ENCODE measurements at regions not wholly inside any gene's neighbourhood (a gene's known extent, or its start where the extent isn't known, plus 50 kb on each side); places are given as distances from the start of the nearest gene placed in this dataset.

DNA sequence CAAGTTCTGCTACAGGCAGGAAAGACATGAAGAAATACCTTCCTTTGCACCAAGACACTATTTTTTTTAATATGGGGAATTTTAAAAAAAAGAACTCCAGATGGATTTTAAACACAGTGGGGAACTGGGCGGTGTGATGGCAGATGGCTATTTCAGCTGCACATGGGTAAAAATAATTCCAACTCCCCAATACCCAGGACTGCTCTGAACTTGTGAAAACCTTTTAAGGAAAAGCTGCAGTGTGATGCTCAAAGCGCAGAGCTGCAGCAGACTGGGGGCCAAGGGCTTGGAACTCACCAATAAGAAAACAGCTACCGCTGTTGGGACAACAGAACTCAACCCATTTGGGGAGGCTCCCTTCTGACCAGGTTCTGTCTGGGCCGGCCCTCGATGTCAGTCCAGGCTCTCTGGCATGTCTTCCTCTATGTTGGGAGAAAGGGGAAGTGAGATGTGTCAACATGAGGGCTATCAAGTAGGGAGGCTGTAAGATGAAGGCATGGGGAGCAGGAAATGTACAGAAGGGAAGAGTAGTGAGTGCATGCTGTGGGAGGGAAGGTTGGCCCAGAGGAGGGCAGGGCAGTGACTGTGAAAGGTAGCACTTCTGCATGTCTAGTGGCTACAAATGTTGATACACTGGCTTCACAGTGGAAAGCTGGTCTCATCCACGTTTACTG is 64.0 kb upstream of the SLC14A2 start:
- Histone ChIP-seq H3K9me3 (no peaks in the 10 kb centered on the region), H3K36me3 (no peaks in the 10 kb centered on the region), H3K4me3 (replicated peaks in 1 of 3) (no peak overlapping the region), H3K4me1 (peaks cover 16 to 27% of the 10 kb centered on the region in 2 donors), H3K27me3 (no peaks in the 10 kb centered on the region), H3K27ac (no peak overlapping the region)
- TF ChIP-seq POLR2A (IDR thresholded peaks at IDR 0.05) = no peak
- TF ChIP-seq, protein P1, sequence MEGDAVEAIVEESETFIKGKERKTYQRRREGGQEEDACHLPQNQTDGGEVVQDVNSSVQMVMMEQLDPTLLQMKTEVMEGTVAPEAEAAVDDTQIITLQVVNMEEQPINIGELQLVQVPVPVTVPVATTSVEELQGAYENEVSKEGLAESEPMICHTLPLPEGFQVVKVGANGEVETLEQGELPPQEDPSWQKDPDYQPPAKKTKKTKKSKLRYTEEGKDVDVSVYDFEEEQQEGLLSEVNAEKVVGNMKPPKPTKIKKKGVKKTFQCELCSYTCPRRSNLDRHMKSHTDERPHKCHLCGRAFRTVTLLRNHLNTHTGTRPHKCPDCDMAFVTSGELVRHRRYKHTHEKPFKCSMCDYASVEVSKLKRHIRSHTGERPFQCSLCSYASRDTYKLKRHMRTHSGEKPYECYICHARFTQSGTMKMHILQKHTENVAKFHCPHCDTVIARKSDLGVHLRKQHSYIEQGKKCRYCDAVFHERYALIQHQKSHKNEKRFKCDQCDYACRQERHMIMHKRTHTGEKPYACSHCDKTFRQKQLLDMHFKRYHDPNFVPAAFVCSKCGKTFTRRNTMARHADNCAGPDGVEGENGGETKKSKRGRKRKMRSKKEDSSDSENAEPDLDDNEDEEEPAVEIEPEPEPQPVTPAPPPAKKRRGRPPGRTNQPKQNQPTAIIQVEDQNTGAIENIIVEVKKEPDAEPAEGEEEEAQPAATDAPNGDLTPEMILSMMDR (IDR thresholded peaks at IDR 0.05) = no peak
- intact Hi-C loops (cut with DNase I) = no loop called here
- no peak for DNase-seq
- WGBS, 2 donors = 77 to 78% methylated on average over 6 of the region's 6 CpGs

DNA sequence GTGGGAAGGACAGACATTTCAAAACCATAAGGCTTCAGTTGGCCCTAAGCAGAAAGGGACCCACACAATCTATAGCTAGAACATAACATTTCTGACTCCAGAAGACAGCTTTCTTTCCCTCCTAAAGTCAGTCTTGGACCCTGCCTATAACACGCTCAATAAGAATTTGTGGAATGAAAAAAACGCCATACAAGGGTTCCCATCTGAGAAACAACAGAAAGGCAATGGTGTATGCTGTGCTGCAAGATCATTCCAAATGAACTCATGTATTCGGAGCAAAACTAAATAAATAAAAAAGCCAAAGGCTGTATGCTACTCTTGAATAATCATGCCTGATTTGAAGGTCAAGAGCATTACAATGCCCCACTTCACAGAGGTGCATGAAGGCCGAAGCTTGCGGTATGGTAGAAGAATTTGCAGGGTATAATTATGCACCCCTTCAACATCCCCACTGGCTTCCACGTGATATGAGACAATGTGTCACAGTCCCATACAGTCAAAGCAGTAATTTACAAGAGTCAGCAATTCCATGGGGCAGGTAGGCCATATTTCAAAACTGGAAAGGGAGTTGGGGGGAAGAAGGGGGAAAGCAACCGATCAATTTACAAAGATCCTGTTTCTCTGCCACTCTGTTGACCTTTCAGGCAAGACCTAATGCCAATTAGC is 61.4 kb upstream of the SLC14A2 start:
- intact Hi-C loops (cut with DNase I) = no loop called here
- no peak for TF ChIP-seq POLR2A (IDR thresholded peaks at IDR 0.05)
- TF ChIP-seq, protein P1 (IDR thresholded peaks at IDR 0.05) = no peak
- peak in 1 of 2 donors; percentile 21 for DNase-seq
- Histone ChIP-seq H3K9me3 (no peaks in the 10 kb centered on the region), H3K27ac (no peak overlapping the region), H3K36me3 (no peaks in the 10 kb centered on the region), H3K4me1 (peaks cover 30 to 43% of the 10 kb centered on the region in 2 donors), H3K4me3 (replicated peaks in 1 of 3) (no peak overlapping the region), H3K27me3 (no peaks in the 10 kb centered on the region)
- 41 to 44% methylated on average over 7 of the region's 7 CpGs for WGBS, 2 donors

DNA sequence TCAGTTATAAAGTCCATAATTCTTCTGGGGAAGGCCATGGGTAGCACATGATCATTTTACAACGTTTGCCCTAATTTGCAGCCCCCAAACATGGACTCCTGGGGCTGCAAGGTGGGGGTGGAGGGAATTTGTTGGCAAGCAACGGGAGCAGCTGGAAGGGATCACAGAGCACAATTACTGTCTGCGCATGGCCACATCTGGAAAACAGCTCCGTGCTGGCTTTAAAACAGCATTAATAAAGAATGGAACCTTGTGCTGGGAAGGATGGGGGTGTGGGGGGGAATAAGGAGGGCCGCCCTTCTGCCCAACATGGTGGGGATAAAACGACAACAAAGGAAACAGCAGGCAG is 60.9 kb upstream of the SLC14A2 start:
- H3K36me3 ChIP-seq = no peaks in the 10 kb centered on the region
- H3K4me1 ChIP-seq = peaks cover 30 to 38% of the 10 kb centered on the region in 2 donors
- no peak for TF ChIP-seq POLR2A (IDR thresholded peaks at IDR 0.05)
- TF ChIP-seq, protein P1 (IDR thresholded peaks at IDR 0.05) = no peak
- intact Hi-C loops (cut with DNase I) = no loop called here
- 69 to 80% methylated on average over 6 of the region's 6 CpGs for WGBS, 2 donors
- H3K27me3 ChIP-seq = no peaks in the 10 kb centered on the region
- H3K27ac ChIP-seq = no peak overlapping the region
- H3K9me3 ChIP-seq = no peaks in the 10 kb centered on the region
- DNase-seq = no peak
- no peak overlapping the region for H3K4me3 ChIP-seq (replicated peaks in 1 of 3)

DNA sequence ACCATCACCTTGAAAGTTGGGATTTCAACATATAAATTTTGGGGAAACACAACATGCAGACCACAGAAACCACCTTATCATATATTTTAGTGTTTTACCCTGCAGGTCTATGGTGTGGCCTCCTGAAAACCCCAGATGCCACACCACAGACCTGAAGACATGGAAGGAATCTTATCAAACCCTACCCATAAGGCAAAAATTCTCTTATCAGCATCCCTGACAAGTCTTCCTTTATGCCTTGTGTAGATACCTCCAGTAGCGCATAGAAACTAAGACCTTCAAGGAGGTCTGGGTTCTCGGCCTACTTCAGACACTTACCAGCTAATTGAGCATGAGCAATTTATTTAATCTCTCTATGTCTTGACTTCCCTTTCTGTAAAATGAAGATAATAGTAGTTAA is 59.1 kb upstream of the SLC14A2 start:
- no peak for DNase-seq
- intact Hi-C loops (cut with DNase I) = no loop called here
- no peak overlapping the region for H3K4me3 ChIP-seq (replicated peaks in 1 of 3)
- no peaks in the 10 kb centered on the region for H3K36me3 ChIP-seq
- H3K4me1 ChIP-seq = peaks cover 30 to 35% of the 10 kb centered on the region in 2 donors
- H3K9me3 ChIP-seq = no peaks in the 10 kb centered on the region
- H3K27me3 ChIP-seq = no peaks in the 10 kb centered on the region
- TF ChIP-seq, protein P1 (IDR thresholded peaks at IDR 0.05) = no peak
- no peak overlapping the region for H3K27ac ChIP-seq
- WGBS, 2 donors = 91 to 98% methylated on average over 2 of the region's 2 CpGs

DNA sequence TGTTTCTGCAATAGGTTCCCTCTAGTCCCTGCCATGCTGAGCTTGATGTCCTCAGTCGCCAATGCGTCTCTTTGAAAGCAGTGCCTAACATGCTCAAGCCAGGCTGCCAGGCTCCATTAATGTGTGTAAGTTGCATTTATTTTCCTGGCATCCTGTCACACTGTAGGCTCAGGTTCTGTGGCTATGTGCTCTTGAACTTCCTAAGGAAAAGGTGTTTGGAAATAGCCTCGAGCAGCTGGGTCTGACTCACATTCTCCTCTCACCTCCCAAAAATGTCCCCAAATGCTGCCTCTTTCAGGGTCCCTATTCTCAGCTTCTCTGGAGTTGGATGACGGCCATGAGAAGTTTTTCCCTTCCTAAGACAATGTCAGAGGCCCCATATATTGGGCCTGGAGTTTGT is 58.0 kb upstream of the SLC14A2 start:
- Histone ChIP-seq H3K4me3 (replicated peaks in 1 of 3) (no peak overlapping the region), H3K27ac (no peak overlapping the region), H3K4me1 (peaks cover 30 to 39% of the 10 kb centered on the region in 2 donors), H3K27me3 (no peaks in the 10 kb centered on the region), H3K36me3 (no peaks in the 10 kb centered on the region), H3K9me3 (no peaks in the 10 kb centered on the region)
- no peak for DNase-seq
- 64 to 76% methylated on average over 4 of the region's 4 CpGs for WGBS, 2 donors
- intact Hi-C loops (cut with DNase I) = no loop called here
- TF ChIP-seq, protein P1 (IDR thresholded peaks at IDR 0.05) = no peak
- TF ChIP-seq POLR2A (IDR thresholded peaks at IDR 0.05) = no peak
